T-helper 2 cell (primary cell): ENCODE measurements at regions not wholly inside any gene's neighbourhood (a gene's known extent, or its start where the extent isn't known, plus 50 kb on each side); places are given as distances from the start of the nearest gene placed in this dataset.
"Not testable (repeated sequence)": the region's sequence is repeated elsewhere in the genome, so short reads cannot be mapped to it uniquely, and the experiment has no call there.

Experiments used
- DNase-seq, 5 experiments: peaks; one replicate each; pipeline versions ENCODE4 v3.0.0 to v3.0.0-alpha.2; 2012 to 2022

DNA sequence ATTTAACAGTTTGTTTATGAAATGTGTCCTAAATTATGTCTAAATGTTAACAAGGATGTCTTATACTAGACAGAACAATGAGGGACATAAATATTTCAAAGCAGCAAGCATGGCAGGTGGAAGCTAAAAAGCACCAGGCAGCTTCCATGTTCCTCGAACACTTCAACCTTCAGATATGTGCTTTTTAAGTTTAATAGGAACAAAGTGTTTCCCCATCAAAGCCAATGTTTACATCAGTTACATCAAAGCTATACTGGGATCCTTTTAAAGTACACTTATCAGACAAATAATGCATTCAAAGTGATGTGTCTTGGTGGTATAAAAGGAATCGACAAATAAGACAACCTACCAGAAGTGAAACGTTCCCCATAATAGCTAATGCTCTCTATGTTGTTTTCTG lies 2841.1 kb upstream of the PCDH20 start:
- no peak for DNase-seq

DNA sequence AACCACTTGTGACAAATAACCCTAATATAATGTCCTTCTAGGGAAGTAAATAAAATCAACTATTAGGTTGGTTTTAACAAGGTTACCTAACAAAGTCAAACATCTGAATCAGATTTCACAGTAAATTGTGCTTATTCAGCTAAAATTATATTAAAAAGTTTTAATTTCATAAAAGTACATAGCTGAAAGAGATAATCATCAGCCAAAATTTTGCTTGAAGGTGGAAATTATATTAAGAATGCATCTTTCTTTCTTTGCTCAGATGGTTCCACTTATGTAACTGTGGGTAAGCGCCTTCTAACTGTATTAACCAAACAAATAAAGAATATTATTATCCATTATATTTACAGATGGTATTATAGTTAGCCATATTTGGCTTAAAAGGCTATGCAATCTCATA lies 2840.3 kb upstream of the PCDH20 start:
- no peak for DNase-seq

DNA sequence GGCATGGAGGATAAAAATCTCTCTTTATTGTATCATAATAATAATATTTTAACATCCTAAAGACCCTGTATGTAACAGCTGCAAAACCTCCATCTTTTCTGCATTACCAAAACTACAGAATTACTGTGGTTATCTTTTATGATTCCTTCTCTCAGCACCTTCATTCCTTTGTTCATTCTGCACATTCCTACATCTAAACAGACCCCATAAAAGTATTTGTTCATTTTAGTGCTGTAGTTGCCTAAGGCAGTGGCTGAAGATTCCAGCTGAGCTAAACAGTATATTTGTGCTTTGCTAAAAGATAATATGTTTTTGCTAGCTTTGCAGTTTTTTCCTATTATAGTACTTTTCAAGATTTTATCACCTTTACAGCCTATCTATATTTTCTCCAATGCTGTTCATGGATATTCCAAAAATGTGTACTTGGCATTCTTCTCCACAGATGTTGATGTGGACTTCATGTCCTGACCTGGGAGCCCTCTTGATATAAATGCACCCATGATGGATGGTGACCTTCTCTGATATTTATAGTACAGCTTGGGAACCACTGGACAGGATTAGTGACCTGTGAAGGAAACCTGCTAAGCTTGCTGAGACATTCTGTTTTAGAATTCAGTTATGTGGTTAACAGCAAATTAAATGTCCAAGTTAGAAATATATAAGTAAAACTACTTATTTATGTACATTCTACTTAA lies 2832.9 kb upstream of the PCDH20 start:
- DNase-seq, result no peak

DNA sequence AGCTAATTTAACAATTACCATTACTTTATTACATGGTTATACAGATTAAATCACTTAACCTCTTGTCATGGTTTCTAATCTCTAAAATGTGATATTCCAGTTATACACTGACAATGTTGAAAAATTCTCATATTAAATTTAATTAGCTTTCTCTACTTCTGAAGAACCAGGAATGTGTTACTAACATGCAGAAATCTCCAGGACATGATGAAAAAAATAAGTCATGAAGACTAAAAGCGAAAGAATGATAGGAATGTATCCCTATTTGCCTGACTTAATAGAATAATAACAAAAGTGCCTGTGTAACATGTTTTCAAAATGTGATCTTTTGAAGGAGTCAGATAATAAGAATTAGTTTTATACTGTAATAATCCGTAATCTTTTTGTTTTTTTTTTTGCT lies 2823.7 kb upstream of the PCDH20 start:
- DNase-seq, result no peak

DNA sequence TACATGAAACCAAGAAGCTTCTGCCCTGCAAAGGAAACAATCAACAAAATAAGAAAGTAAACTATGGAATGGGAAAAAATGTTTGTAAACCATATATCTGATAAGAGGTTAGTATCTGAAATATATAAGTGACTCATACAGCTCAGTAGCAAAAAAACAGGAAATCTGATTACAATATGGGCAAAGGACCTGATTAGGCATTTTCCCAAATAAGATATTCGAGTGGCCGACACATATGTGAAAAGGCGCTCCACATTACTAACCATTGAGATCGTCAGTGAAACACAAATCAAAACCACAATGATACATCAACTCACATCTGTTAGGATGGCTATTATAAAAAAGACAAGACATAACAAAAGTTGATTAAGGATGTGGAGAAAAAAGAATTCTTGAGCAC lies 2818.6 kb upstream of the PCDH20 start:
- no peak for DNase-seq

DNA sequence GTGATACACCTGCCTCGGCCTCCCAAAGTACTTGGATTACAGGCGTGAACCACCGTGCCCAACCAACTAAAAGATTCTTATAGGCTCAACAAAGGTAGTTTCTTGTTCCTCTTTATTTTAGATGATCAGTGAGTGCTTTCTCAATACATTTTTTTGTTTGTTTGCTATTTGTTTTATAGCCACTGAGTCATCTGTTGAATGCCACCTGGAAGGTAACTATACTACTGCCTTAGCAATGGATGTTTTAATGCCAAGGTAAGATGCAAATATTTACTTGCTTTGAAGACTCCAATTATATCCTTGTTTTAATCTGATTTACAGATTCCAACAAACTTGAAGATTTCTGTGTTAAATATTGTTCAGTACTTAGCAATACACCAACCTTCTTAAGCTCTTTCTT lies 2807.4 kb upstream of the PCDH20 start:
- DNase-seq, result no peak

DNA sequence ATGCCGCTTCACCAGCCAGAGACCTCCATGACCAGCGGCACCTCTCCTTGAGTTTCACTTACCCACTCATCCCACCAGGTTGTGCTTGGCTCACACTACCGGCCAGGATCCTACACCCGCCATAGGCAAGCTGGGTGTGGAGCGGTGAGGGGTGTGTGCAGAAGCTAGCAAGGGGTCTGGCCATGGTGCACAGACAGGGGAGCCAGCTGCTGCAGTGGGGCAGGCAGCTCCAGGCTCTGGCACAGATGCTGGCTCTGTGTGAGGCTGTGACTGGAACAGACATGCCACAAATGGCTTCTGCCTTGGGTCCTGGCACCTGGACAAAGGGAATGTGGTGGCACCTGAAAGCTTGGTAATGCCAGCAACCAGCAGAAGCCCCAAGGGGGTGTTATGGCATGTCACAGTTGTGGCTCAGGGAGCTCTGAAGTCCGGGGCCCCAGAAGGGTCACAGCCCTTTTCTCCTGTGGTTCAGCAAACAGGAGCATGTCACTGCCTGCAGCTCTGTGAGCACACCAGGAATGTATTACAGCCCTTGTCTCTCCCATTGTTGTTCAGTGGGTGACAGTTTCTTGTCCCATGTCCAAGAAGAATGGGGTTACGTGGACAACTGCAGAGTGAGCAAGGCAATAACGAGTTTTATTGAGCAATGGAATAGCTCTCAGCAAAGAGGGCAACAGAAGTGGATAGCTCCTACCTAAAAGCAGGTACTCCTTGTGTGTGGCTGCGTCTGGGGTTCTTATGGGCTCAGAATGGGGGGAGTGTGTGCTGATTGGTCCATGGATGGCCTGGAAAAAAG lies 2791.0 kb upstream of the PCDH20 start:
- no peak for DNase-seq

DNA sequence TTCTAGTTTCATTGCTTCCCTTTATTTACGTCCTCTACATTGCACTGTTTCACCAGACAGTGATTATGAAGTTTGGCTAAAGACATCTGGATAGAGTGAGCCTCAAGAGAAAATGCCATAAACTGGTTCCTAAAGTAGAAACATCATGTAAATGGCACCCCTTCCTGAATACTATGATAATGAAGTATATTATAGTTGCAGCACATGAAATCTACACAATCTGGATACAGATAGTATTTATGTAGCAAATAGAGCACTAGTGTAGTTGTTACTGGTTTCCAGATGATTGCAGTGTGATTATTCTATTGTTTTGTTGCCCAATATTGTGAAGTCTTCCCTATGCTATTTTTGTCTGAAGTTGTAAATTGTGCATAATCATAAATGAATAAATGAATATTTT lies 2786.9 kb upstream of the PCDH20 start:
- DNase-seq, result no peak

DNA sequence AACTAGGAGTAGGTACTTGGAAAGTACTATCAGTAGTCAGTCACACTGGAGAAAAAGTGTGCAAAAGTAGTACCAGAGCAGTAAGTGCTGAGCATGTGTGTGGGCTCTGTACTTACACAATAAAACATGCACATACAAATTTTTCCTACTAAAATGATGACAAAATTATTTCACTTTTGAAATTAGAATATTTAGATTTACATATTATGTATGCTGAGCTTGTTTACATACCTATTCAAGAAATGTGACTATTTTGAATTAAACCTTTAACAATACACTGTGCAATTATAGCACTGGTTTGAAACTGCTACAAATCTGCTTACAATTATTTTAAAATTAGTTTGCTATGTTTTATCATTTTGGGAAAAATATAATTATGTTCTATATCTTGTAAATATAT lies 2781.6 kb upstream of the PCDH20 start:
- DNase-seq, result no peak

DNA sequence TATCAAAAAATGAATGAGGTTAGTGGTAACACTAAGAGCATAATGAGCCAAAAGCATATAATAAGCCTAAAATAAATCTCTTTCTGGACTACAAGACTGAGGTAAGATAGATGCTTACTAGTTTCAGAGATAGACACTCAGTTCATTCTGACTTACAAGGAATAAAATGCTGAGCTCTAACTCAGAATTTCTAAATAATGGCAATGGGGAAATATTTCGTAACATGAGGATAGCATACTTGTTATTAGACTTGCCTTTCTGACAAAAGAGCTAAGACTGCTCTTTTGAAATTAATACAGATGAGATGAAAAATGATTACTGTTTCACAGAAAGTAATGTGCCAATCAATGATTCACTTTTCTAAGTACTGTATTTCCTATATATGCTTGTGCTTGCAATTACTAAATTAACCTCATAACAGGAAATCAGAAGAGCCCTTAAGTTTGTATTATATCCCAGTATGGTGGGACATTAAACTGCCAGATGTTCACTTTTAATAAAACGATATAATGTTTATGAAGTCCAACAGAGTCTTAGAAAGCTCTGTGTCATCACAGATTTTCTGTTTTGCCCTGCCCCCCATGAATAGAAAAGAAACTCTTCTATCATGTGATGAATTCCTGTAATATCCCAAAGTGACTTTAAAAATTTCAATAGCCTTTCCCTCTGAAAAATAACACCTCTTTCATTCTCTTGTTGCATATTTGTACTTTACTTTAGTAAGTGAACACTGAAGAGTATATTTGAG lies 2771.0 kb upstream of the PCDH20 start:
- no peak for DNase-seq

DNA sequence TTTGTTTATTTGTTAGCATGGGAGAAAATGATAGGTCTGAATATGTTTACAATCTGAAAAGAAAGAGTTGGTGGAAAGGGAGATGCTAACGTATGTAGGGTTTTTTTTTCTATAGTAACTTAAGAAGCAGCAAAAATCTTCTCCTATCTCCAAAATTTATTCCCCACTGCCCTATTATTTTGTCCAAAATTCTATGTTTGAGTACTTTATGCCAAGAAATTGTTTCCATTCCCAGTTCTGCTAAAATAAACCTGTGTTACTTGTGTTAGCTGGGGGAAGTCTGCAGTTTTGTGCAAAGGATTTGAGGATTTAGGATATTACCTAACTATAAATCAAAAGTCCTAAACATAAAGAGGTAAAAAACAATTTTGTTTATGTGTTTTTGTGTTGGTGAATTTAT lies 2770.4 kb upstream of the PCDH20 start:
- DNase-seq, result no peak

DNA sequence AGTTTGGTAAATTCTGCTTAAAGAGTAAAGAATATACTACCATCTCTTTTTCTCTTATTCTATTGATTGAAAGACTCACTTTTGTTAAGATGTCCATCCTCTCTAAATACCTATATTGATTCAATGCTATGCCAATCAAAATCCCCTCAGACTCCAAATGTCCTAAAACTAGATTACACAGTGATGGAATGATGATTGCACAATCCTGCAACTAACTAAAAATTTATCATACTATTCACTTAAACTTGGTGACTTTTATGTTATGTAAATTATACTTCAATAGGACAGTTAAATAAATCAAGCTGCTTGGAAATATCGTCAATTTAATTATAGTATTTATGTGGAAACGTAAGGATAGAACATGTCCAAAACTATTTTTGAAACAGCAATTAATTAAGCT lies 2765.1 kb upstream of the PCDH20 start:
- no peak for DNase-seq

DNA sequence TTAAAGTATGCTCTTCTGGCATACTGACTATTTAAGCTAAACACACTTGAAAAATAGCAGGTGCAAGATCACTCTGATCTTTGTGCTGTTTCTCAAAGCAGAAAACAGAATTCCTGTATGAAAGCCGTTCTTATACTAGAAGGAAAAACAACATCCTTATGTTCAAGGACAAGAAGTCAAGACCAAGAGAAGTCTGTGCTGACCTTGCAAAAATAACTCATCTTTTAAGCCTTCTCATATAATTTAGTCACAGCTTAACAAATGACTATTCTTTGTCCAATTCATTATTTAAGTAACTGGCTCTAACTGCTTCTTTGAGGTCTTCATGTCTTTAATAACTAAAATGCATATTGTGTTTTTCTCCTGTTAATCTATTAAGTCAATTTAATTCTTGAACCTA lies 2750.2 kb upstream of the PCDH20 start:
- no peak for DNase-seq

DNA sequence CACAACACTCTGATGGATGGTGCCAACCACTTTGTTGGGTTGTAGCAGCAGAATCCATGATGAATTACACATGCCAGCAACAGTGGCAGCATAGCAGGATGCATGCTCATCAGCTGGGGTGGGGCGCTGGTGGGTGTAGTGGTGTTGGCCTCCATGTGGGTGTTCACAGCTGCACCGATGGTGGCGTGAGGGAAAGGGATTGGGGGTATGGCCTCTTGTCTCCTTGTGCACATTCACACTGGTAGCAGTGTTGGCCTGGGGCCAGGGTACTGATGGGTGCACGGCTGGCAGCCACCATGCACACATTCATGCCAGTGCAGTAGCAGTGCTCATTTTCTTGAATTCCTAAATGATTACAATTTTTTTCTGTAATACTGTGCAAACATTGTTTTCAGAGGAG lies 2748.8 kb upstream of the PCDH20 start:
- no peak for DNase-seq

DNA sequence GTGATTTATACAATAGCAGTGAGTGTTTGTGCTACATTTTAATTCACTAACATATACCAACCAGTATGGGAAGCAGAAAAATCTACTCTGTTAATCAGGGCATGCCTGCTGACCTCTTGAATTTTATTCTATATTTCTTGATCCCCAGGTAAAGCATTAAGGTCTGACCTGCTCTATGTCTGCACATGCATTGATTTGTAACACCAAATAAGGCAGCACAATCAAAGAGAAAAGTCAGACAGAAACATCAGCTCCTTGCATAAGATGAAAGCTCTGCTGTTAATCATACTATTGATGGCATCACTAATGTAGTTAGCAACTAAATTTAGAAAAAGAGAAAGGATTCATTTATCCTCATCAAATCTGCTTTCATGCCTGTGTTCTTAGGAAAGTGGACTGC lies 2744.8 kb upstream of the PCDH20 start:
- no peak for DNase-seq

DNA sequence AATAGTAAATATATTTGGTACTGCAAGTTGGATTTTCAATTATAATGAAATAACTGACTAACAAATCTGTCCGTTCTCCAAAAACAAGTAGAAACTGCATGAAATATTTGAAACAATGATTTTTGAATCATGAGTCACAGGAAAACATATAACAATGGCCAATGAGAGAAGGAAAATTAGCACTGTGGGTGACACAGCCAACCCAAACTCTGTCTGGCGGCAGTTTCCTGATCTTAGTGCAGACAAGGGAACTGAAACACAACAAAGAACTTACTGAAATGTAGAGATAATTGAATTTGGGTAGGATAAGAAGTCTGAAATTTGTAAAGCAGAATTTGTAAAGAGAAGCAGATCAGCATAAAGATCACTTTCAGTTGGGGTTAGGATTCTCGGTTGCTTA lies 2743.3 kb upstream of the PCDH20 start:
- no peak for DNase-seq

DNA sequence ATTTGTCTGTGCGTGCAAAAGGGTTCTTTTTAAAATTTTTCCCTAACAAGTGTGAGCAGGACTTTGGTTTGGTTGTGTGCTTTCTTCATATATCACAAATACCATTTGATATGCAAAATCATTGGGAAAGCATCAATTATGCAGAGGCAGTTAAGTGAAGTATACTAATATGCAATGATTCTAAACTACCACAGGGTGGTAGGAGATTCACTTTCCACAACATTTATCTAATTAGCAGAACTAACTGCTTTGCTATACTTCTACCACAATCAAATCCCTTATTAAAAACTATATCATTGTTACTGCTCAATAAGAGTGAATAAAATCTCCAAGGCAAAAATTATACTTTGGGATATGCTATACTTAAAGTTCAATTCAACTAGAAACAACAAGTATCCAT lies 2738.9 kb upstream of the PCDH20 start:
- DNase-seq, result no peak

DNA sequence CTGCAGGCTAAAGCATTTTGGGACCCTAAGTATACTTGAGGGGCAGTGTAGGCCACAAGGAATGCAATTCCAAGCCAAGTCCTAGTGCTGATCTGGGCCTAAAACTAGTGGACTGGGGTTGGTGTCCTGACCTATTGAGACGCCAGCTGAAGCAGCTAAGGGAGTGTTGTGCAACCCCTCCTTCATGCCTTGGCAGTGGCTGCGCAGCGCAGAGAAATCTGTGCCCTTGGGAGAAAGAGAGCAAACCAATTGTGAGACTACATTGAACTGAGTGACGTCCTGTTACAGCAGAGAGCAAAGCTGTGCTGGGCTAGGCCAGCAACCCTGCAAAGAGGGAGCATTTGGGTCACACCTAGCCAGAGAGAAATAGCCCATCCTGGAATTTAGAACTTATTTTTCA lies 2715.0 kb upstream of the PCDH20 start:
- DNase-seq, result no peak

DNA sequence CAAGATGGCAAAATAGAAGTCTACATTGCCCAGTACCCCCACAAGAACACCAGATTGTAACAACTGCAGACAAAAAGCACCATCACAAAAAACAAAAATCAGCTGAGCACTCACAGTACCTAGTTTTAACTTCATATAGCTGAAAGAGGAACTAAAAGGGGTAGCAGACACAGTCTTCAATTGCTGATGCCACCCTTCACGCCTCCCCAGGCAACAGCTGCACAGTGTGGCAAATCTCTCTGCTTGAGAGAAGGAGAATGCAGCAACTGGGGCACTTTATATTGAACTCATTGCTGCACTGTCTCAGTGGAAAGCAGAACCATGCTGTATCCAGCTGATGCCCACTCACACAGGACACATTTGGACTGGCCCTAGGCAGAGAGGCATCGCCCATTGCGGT lies 2714.5 kb upstream of the PCDH20 start:
- no peak for DNase-seq

DNA sequence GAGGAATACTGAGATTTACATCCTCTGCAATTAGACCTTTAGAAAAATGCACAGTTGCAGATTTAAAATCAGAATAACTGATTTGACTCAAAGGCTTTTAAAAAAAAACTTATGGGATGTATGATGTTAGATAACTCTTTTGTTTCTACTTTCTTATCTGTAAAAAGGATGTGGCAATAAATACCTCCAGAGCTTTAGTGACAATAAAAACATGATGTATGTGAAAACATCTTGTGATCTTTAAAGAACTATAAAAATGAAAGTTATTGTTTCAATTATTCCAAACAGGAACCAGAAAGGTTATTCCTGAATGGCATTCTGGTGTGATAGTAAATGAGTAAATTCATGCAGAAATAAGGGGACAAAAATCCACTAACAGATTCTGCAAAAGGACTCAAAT lies 2712.2 kb upstream of the PCDH20 start:
- DNase-seq, result no peak

DNA sequence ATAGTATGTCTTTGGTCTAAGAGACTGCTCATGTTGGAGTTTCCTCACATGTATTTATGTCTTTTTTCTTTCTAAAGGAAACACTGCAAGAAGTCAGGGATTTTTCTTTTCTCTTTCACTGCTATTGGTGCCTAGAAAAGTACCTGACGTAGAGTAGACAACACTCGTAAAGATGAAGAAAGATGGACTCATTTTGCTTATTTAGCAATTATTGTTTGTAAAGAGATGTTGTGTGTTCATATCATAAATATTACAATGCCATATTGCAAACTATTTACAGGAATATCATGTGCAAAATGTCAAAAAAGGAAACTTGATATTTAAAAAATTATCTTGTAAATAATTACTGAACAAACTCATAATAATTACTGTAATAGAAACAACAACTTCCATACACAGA lies 2711.5 kb upstream of the PCDH20 start:
- no peak for DNase-seq

DNA sequence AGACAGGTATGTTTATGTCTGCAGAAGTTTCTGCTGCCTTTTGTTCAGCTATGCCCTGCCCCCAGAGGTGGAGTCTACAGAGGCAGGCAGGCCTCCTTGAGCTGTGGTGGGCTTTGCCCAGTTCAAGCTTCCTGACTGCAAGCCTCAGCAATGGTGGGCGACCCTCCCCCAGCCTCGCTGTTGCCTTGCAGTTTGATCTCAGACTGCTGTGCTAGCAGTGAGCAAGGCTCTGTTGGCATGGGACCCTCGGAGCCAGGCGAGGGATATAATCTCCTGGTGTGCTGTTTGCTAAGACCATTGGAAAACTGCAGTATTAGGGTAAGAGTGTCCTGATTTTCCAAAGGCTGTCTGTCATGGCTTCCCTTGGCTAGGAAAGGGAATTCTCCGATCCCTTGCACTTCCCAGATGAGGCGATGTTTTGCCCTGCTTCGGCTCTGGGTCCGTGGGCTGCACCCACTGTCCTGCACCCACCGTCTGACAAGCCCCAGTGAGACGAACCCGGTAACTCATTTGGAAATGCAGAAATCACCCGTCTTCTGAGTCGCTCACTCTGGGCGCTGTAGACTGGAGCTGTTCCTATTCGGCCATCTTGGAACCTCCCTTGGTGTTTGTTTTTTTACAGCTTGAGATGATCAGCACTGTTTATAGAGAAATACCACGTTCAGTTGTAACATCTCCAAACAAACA lies 2705.5 kb upstream of the PCDH20 start:
- not testable (repeated sequence) for DNase-seq

DNA sequence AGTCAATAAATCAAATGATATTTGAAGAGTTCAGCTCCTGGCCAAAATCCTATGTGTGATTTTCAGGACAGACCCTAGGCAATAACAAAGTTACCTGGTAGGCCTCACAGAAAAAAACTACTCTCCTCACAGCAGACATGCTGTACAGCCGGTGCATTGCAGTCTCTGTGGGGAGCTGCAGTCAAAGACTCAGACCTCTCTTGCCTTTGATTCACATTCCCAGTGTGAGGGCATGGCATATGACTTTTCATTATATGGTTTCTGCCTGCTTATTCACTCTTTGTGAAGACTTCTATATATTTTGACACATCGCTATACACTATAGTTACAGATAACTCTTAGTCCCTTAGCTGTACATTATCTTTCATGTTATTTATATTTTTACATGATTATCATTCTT lies 2684.3 kb upstream of the PCDH20 start:
- DNase-seq, result no peak
